ENCODE measurements at regions not wholly inside any gene's neighbourhood (a gene's known extent, or its start where the extent isn't known, plus 50 kb on each side); places are given as distances from the start of the nearest gene placed in this dataset.

DNA sequence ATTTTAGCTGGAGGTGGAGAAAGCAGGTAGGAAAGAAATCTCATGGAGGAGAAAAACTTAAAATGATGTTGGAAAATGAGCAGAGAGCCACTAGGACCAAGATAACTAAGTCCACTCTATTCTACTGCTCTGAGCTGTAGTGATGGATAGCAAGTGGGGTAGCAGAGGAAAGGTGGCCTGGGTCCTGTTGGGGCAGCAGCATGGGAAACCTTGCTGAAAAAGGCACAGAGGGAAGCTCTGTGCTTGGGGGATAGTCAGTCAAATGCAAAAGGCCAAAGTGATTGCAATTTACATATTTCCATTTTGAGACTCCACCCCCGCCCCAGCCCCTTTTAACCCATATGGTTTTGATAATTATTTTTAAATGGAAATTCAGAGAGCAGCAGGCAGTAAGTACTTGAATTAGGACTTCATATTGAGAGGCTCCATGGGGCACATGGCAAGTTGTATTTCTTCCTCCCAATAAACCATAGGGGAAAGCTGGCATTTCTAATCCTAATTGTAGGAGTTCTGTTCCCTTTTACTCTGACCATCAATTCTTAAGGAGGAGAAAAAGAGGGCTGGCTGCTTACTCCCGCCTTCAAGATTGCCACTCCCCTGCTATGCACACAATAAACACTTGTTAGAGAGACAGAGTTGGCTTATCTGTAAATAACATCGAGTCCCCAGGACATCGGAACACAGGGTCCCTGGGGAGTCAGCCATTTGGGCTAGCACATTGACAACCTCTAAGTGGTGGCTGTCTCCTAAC is 1341.5 kb upstream of the TENM4 start:
- no peak for DNase-seq
- TF ChIP-seq POLR2A (IDR thresholded peaks at IDR 0.05; ENCODE audit: low read length) (no peak), GATA1 (IDR thresholded peaks at IDR 0.05; ENCODE audit: low read depth, low read length) (no peak)

DNA sequence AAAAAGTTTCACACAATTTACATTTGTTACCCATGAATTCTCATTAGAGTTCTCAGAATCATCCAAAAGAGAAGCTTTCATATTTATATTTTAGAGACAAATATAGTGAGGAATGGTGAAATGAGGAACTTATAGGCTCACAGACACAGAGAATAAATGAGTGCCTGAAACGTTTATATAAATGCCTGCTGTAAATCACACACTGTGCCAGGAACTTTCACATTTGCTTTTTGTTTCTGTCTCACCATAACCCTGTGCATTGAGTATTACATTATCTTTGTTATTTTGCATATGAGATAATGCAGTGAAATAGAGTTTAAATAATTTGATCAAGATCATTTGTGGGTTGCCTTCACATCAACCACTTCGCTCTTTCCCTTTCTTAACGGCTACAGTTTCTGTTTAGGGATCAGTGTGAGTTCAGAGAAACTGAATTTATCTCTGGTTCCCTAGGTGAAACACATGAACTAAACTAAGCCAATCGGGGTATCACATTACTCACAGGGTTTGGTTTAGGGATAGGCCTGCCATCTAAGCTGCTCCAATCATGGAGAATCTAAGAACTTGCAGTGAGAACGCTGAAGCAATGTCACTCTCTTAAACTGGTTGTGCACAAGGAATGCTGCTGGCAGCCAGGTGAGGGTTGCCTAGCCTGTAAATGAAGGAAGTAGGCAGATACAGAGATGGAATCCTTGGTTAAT is 1339.2 kb upstream of the TENM4 start:
- no peak for DNase-seq
- TF ChIP-seq GATA1 (IDR thresholded peaks at IDR 0.05; ENCODE audit: low read depth, low read length) (no peak), POLR2A (IDR thresholded peaks at IDR 0.05; ENCODE audit: low read length) (no peak)

DNA sequence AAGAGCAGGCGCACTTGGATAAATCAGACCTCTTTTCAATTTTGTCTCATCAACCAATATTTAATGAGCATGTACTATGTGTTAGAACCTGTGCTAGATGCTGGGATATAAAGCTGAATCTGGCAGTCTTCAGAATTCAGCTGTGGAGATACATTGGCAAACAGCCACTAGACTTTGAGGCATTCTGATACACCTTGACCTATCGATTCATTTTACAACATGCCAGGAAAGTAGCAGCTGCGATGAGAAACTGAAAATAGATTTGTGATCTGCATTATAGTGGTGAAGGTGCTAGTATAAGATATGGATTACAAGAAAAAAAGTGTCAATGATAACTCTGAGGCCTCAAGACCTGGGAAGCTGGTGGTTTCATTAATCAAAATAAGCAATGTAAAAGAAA is 1338.1 kb upstream of the TENM4 start:
- DNase-seq = no peak
- no peak for TF ChIP-seq GATA1 (IDR thresholded peaks at IDR 0.05; ENCODE audit: low read depth, low read length)
- TF ChIP-seq POLR2A (IDR thresholded peaks at IDR 0.05; ENCODE audit: low read length) = no peak

DNA sequence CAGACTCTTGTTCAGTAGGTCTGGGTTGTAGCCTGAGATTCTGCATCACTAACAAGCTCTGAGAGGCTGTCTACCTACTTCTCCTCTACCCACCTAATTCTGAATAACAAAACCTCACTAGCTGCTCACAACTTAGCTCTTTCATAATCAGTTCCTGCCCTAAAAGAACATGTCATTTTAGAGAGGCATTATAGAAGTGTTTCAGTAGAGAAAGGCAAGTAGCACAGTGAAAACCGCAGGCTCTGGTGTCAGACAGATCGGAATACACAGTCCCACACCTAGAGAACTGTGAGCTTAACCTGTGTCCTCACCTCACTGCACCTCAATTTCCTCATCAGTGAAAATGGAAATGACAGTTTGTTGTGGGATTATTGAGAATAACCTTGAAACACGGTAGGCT is 1337.6 kb upstream of the TENM4 start:
- DNase-seq = no peak
- TF ChIP-seq POLR2A (IDR thresholded peaks at IDR 0.05; ENCODE audit: low read length) (no peak), GATA1 (IDR thresholded peaks at IDR 0.05; ENCODE audit: low read depth, low read length) (no peak)

DNA sequence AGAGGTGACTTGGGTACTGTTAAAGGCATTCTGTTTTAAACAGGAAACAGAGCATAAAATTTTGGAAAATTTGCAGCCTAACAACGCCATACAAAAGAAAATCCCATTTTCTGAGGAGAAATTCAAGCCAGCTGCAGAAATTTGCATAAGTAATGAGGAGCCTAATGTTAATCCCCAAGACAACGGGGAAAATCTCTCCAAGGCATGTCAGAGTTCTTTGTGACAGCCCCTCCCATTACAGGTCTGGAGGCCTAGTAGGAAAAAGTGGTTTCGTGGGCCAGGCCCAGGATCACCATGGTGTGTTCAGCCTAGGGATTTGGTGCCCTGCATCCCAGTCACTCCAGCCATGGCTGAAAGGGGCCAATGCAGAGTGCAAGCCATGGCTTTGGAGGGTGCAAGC is 1333.1 kb upstream of the TENM4 start:
- TF ChIP-seq POLR2A (IDR thresholded peaks at IDR 0.05; ENCODE audit: low read length) = no peak
- no peak for TF ChIP-seq GATA1 (IDR thresholded peaks at IDR 0.05; ENCODE audit: low read depth, low read length)
- DNase-seq = no peak

DNA sequence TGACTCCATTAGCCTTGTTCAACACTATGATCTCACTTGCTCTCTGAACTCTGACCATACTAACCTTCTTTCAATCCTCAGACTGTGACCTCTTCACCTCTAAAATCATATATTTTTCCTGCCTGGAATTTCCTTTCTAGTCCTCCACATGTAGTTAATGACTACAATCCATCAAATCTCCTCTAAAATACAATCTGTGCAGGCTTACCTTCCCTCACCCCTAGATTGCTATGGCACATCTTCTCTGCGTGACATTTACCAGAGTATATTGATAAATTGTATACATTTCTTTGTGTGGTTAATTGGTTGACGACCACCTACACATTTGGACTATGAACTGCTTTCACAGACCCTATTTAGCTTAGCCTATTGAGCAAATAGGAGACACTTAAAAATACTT is 1330.2 kb upstream of the TENM4 start:
- TF ChIP-seq POLR2A (IDR thresholded peaks at IDR 0.05; ENCODE audit: low read length) (no peak), GATA1 (IDR thresholded peaks at IDR 0.05; ENCODE audit: low read depth, low read length) (no peak)
- DNase-seq = no peak

DNA sequence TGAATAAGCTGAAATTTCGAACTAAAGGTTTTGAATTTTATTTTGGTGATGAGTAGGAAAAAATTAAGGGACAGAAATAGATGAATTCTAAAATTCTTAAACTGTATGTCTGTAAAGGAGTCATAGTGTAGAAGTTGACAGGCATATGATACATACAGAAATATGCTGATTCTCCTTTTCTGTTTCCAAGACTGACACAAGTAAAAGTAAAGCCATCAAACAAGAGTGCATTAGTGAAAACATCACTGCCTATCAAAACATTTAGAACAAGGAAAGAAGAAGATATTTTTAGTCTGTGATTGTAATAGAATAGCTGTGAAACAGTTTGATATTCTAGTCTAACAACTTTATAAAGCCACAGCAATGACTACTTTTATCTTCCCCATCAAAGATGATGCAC is 1318.0 kb upstream of the TENM4 start:
- TF ChIP-seq POLR2A (IDR thresholded peaks at IDR 0.05; ENCODE audit: low read length) = no peak
- TF ChIP-seq GATA1 (IDR thresholded peaks at IDR 0.05; ENCODE audit: low read depth, low read length) = no peak
- no peak for DNase-seq

DNA sequence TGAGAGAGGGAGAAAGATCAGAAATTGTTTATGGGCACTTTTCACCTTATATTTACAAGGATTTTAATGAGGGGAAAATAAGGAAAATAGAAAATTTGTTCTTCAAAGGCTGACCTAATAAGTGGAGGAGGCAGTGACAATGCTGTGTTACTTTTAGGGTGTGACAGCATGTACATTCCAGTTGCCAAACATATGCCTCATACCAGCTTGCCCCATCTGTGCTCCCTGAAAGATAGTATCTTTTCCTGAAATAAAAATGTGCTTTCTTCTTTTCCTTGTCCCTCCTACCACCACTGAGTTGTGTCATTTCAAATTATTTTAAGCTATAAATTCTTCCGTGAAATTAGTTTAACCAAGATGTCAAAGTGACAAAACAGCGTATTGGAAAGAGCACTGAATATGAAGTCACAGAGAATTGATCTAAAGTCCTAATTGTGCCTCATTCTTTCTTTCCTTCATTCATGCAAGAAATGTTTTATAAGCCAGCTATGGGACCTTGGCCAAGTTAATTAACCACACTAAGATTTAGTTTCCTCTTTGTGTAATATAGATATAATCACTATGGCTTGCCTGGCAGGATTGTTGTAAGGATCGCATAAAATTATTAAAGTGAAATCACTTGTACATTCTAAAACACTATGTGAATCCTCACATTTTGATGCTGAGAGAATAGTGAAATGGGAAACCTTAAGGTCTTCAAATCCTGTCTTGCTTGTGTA is 1307.5 kb upstream of the TENM4 start:
- DNase-seq = no peak
- no peak for TF ChIP-seq POLR2A (IDR thresholded peaks at IDR 0.05; ENCODE audit: low read length)
- TF ChIP-seq GATA1 (IDR thresholded peaks at IDR 0.05; ENCODE audit: low read depth, low read length) = no peak

DNA sequence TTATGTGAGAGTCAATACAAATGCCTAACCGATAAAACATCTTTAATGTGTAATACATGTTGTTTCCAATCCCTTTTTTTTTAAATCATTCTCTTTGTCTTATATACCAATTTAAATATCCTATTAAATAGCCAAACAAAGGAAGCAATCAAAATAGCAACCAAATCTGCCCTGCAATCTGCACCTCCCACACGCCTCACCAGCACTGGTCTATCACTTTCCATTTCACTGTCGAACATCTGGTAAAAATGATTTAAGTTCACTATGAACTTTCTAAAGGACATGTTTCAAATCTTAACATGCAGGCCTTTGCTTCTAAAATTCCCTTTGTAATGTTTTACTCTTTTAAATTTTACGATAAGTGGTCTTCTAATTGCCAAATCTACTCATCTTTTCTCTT is 1305.5 kb upstream of the TENM4 start:
- no peak for DNase-seq

DNA sequence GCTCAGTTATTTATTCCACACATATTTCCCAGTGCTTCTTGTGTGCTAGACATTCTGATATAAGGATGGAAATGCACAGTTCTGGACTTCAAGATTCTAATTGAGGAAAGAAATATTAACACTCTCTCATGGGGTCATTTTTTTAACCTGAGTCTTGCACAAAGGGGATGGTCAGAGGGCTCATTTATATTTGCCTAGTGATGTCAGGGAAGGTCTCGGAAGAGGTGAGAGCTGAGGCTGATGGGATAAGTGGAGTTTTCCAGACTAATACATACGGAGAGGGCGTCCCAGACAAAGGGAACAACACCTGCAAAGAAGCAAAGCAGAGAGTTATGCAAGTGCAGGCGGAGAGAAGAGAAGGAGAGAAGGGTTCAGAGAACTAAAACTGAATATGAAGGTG is 1304.6 kb upstream of the TENM4 start:
- DNase-seq = no peak
- TF ChIP-seq POLR2A (IDR thresholded peaks at IDR 0.05; ENCODE audit: low read length) (no peak), GATA1 (IDR thresholded peaks at IDR 0.05; ENCODE audit: low read depth, low read length) (no peak)

More for the DNA sequence above, 1305.5 kb upstream of the TENM4 start:
- TF ChIP-seq POLR2A (IDR thresholded peaks at IDR 0.05; ENCODE audit: low read length) = no peak
- no peak for TF ChIP-seq GATA1 (IDR thresholded peaks at IDR 0.05; ENCODE audit: low read depth, low read length)

DNA sequence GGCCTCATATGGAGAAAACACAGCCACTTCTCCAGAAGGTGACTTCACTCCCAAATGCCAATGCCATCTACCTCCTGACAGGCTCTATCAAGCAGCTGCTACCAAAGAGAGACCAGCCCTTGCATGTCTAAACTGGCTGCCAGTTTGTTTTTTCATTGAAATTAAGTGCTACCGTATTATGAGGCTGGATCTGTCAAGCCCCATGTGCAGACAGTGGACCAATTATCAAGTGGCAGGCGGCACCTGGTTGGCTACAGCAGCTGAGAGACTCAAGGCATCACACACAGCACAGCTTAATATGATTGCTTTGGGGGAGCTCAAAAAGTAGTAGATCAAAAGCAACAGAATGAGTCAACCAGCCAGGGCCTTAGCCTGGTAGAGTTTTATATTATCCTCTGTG is 1293.0 kb upstream of the TENM4 start:
- no peak for TF ChIP-seq GATA1 (IDR thresholded peaks at IDR 0.05; ENCODE audit: low read depth, low read length)
- no peak for TF ChIP-seq POLR2A (IDR thresholded peaks at IDR 0.05; ENCODE audit: low read length)
- no peak for DNase-seq

DNA sequence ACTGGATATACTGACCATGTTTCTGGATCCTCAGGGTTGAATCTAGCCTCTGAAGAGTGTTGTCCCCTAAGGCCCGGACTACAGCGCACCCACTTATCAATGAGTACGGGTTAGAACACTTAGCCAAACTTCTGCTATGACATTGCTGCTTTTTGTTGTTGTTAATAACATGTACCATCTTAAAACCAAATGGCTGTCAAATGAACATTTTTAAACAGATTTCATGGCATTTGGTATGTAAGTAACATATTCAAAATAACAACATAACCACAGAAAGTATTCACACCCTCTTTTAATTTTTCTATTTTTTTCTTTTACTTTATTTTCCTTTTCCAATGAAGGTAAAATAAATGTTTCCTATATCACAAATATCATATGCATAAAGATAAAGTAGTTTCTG is 1292.5 kb upstream of the TENM4 start:
- TF ChIP-seq GATA1 (IDR thresholded peaks at IDR 0.05; ENCODE audit: low read depth, low read length) = no peak
- no peak for DNase-seq

DNA sequence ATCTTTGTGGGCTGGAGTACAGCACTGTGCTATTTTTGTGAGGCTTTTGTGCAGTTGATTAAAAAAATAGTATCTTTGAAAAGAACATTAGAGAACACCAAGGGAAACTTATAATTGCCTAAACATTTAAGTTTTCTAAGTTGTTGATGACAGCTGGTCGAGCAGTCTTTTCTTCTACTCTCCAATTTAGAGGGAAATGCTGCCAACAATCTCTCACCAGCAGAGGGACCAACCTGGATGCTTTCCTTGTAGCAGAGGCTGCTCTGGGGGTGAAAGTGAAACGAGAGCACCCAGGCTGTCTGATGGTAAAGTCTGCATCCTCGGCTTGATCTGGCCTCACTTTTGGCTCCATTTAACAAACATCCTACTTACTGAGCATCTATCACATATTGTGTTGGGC is 1286.5 kb upstream of the TENM4 start:
- DNase-seq = no peak
- TF ChIP-seq GATA1 (IDR thresholded peaks at IDR 0.05; ENCODE audit: low read depth, low read length) (no peak), POLR2A (IDR thresholded peaks at IDR 0.05; ENCODE audit: low read length) (no peak)

DNA sequence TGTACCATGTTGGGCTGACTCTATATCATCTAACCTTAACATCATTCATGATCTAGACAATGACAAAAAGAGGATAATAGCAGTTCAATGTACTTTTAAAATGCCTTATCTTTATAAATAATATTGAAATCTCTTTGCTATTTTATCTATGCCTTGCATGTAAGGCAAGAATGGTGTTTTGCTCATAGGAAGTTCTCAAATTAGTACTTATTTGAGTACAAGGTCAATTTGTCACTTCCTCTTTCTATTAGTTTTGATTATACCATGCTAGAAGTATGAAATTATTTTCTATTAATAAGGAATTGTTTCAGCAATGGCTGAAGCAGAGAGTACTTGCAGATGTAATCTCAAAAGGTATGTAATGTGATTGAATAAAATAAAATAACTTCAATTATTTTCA is 1285.4 kb upstream of the TENM4 start:
- TF ChIP-seq POLR2A (IDR thresholded peaks at IDR 0.05; ENCODE audit: low read length) (no peak), GATA1 (IDR thresholded peaks at IDR 0.05; ENCODE audit: low read depth, low read length) (no peak)
- no peak for DNase-seq
